ENCODE measurements at regions not wholly inside any gene's neighbourhood (a gene's known extent, or its start where the extent isn't known, plus 50 kb on each side); places are given as distances from the start of the nearest gene placed in this dataset.

DNA sequence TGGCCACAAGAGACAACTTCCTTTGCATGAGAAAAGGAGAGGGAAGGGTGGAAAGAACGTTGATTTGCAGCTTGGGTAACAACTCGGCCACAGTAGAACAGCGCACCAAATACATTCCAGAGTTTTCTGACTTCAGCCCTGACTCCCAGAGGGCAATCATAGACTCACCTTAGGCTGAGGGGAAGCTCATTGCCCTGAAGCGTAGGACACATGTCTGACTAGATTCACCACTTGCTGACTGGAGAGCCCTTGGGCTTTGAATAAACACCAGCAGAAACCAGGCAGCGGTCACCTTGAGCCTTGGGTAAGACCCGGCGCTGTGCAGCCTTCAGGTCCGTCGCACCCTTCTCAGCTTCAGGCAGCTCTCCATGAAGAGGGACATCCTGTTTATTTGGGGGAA, 151.8 kb upstream of the GRIA4 start:
- no peak for ATAC-seq (ENCODE audit: insufficient read depth, low FRiP score)
- Histone ChIP-seq H3K36me3 (ENCODE audit: control insufficient read depth in 4 of 4, insufficient read depth in 4 of 4, low read length in 4 of 4) (no peaks in the 10 kb centered on the region), H3K9ac (ENCODE audit: insufficient read depth in 1 of 2, low read length in 2 of 2) (no peak overlapping the region), H3K27ac (ENCODE audit: low read depth in 1 of 2, low read length in 1 of 2) (no peak overlapping the region), H3K4me1 (ENCODE audit: control insufficient read depth in 5 of 5, insufficient read depth in 5 of 5, low read length in 5 of 5) (no peaks in the 10 kb centered on the region), H3K27me3 (ENCODE audit: control insufficient read depth in 3 of 3, insufficient read depth in 3 of 3, low read length in 2 of 3) (no peaks in the 10 kb centered on the region), H3K4me3 (no peak overlapping the region), H3K9me3 (ENCODE audit: control insufficient read depth in 4 of 4, insufficient read depth in 3 of 4, low read length in 3 of 4) (peaks cover 0 to 4% (median 0%) of the 10 kb centered on the region in 4 donors)
- 93% methylated on average over 9 of the region's 9 CpGs for WGBS, 2 donors
- no peak for TF ChIP-seq CTCF (IDR thresholded peaks at IDR 0.05; ENCODE audit: control extremely low read depth, extremely low read depth)
- DNase-seq, result no peak

DNA sequence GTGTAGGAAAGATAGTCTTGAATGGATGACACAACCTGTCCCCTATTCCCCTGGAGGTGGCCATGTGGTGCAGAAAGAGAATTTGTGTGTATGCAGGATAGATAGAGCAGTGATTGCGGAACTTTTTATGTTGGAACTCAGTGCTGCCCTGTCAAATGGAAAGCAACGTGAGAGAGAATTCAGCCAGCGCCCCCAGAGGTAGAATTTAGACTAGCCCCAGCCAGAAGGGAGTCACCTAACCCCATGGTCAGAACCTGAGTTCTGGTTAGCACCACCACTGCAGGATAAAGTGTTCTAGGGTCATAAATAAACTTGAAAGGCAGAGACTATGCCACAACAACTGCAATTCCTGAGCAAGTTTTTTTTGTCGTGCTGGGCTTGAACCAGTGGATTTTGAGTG, 152.9 kb upstream of the GRIA4 start:
- Histone ChIP-seq H3K27me3 (ENCODE audit: control insufficient read depth in 3 of 3, insufficient read depth in 3 of 3, low read length in 2 of 3) (no peaks in the 10 kb centered on the region), H3K4me3 (no peak overlapping the region), H3K9ac (ENCODE audit: insufficient read depth in 1 of 2, low read length in 2 of 2) (no peak overlapping the region), H3K36me3 (ENCODE audit: control insufficient read depth in 4 of 4, insufficient read depth in 4 of 4, low read length in 4 of 4) (no peaks in the 10 kb centered on the region), H3K9me3 (ENCODE audit: control insufficient read depth in 4 of 4, insufficient read depth in 3 of 4, low read length in 3 of 4) (peaks cover 0 to 4% (median 0%) of the 10 kb centered on the region in 4 donors), H3K4me1 (ENCODE audit: control insufficient read depth in 5 of 5, insufficient read depth in 5 of 5, low read length in 5 of 5) (no peaks in the 10 kb centered on the region), H3K27ac (ENCODE audit: low read depth in 1 of 2, low read length in 1 of 2) (no peak overlapping the region)
- ATAC-seq (ENCODE audit: insufficient read depth, low FRiP score) (no peak), DNase-seq (no peak)
- 86 to 89% methylated on average over 4 of the region's 4 CpGs for WGBS, 2 donors
- no peak for TF ChIP-seq CTCF (IDR thresholded peaks at IDR 0.05; ENCODE audit: control extremely low read depth, extremely low read depth)

GRCh38 chr11:105449100-105449734, 160.7 kb upstream of the GRIA4 start:
- Histone ChIP-seq H3K4me3 (no peak overlapping the region), H3K36me3 (ENCODE audit: control insufficient read depth in 4 of 4, insufficient read depth in 4 of 4, low read length in 4 of 4) (no peaks in the 10 kb centered on the region), H3K9ac (ENCODE audit: insufficient read depth in 1 of 2, low read length in 2 of 2) (no peak overlapping the region), H3K27ac (ENCODE audit: low read depth in 1 of 2, low read length in 1 of 2) (no peak overlapping the region), H3K9me3 (ENCODE audit: control insufficient read depth in 4 of 4, insufficient read depth in 3 of 4, low read length in 3 of 4) (peaks cover 0 to 2% (median 0%) of the 10 kb centered on the region in 4 donors), H3K4me1 (ENCODE audit: control insufficient read depth in 5 of 5, insufficient read depth in 5 of 5, low read length in 5 of 5) (no peaks in the 10 kb centered on the region), H3K27me3 (ENCODE audit: control insufficient read depth in 3 of 3, insufficient read depth in 3 of 3, low read length in 2 of 3) (no peaks in the 10 kb centered on the region)
- no peak for DNase-seq
- ATAC-seq (ENCODE audit: insufficient read depth, low FRiP score), result no peak
- 91 to 92% methylated on average over 2 of the region's 2 CpGs for WGBS, 2 donors
- TF ChIP-seq CTCF (IDR thresholded peaks at IDR 0.05; ENCODE audit: control extremely low read depth, extremely low read depth), result no peak

GRCh38 chr11:105448703-105449079, 161.2 kb upstream of the GRIA4 start:
- ATAC-seq (ENCODE audit: insufficient read depth, low FRiP score), result no peak
- Histone ChIP-seq H3K4me1 (ENCODE audit: control insufficient read depth in 5 of 5, insufficient read depth in 5 of 5, low read length in 5 of 5) (no peaks in the 10 kb centered on the region), H3K27ac (ENCODE audit: low read depth in 1 of 2, low read length in 1 of 2) (no peak overlapping the region), H3K9ac (ENCODE audit: insufficient read depth in 1 of 2, low read length in 2 of 2) (no peak overlapping the region), H3K36me3 (ENCODE audit: control insufficient read depth in 4 of 4, insufficient read depth in 4 of 4, low read length in 4 of 4) (no peaks in the 10 kb centered on the region), H3K27me3 (ENCODE audit: control insufficient read depth in 3 of 3, insufficient read depth in 3 of 3, low read length in 2 of 3) (no peaks in the 10 kb centered on the region), H3K4me3 (no peak overlapping the region), H3K9me3 (ENCODE audit: control insufficient read depth in 4 of 4, insufficient read depth in 3 of 4, low read length in 3 of 4) (peaks cover 0 to 5% (median 2%) of the 10 kb centered on the region in 4 donors)
- WGBS, 2 donors, result 91 to 94% methylated on average over 4 of the region's 4 CpGs
- no peak for TF ChIP-seq CTCF (IDR thresholded peaks at IDR 0.05; ENCODE audit: control extremely low read depth, extremely low read depth)
- no peak for DNase-seq

All from lung (tissue), 11 donors.